Activated CD4-positive, alpha-beta T cell treated with anti-CD3 and anti-CD28 coated beads for 24 hours (primary cell): ENCODE measurements at regions not wholly inside any gene's neighbourhood (a gene's known extent, or its start where the extent isn't known, plus 50 kb on each side); places are given as distances from the start of the nearest gene placed in this dataset.

Source experiments
- DNase-seq, 2 donors: peaks; one replicate each; pipeline ENCODE4 v3.0.0-alpha.2; 2020; ENCODE audit warnings: low read depth in 2 of 2

- DNase-seq: no peak
Observed at GRCh38 chr18:40013001-40013609, 1941.9 kb upstream of the PIK3C3 start.

GRCh38 chr18:40011201-40011600 lies 1943.8 kb upstream of the PIK3C3 start:
- DNase-seq: no peak

GRCh38 chr18:40006634-40007033 lies 1948.4 kb upstream of the PIK3C3 start:
- DNase-seq: no peak

GRCh38 chr18:40004246-40004645 lies 1950.8 kb upstream of the PIK3C3 start:
- no peak for DNase-seq

- no peak for DNase-seq
Observed at GRCh38 chr18:39998317-39998716, 1956.7 kb upstream of the PIK3C3 start.

GRCh38 chr18:39994498-39994897 lies 1960.5 kb upstream of the PIK3C3 start:
- no peak for DNase-seq

- no peak for DNase-seq
Observed at GRCh38 chr18:39991696-39992265, 1963.3 kb upstream of the PIK3C3 start.

- DNase-seq: no peak
Observed at GRCh38 chr18:39990540-39990939, 1964.5 kb upstream of the PIK3C3 start.

GRCh38 chr18:39976771-39977170 lies 1978.3 kb upstream of the PIK3C3 start:
- no peak for DNase-seq

GRCh38 chr18:39972521-39972920 lies 1982.5 kb upstream of the PIK3C3 start:
- no peak for DNase-seq

- DNase-seq: no peak
Observed at GRCh38 chr18:39969803-39970494, 1985.1 kb upstream of the PIK3C3 start.

GRCh38 chr18:39966275-39966674 lies 1988.8 kb upstream of the PIK3C3 start:
- DNase-seq: no peak

GRCh38 chr18:39962546-39962945 lies 1992.5 kb upstream of the PIK3C3 start:
- DNase-seq: no peak

GRCh38 chr18:39960550-39960949 lies 1994.5 kb upstream of the PIK3C3 start:
- DNase-seq: no peak

GRCh38 chr18:39959839-39960238 lies 1995.2 kb upstream of the PIK3C3 start:
- DNase-seq: no peak

GRCh38 chr18:39958876-39959275 lies 1996.2 kb upstream of the PIK3C3 start:
- no peak for DNase-seq

- no peak for DNase-seq
Observed at GRCh38 chr18:39952816-39953215, 2002.2 kb upstream of the PIK3C3 start.

GRCh38 chr18:39951142-39951720 lies 2003.8 kb upstream of the PIK3C3 start:
- no peak for DNase-seq

GRCh38 chr18:39946623-39947061 lies 2008.4 kb upstream of the PIK3C3 start:
- DNase-seq: no peak

- DNase-seq: no peak
Observed at GRCh38 chr18:39945076-39945475, 2010.0 kb upstream of the PIK3C3 start.

- no peak for DNase-seq
Observed at GRCh38 chr18:39942702-39943101, 2012.3 kb upstream of the PIK3C3 start.

GRCh38 chr18:39938676-39939608 lies 2016.1 kb upstream of the PIK3C3 start:
- no peak for DNase-seq
